NCI-H2227 (cell line): ENCODE measurements at regions not wholly inside any gene's neighbourhood (a gene's known extent, or its start where the extent isn't known, plus 50 kb on each side); places are given as distances from the start of the nearest gene placed in this dataset.

Source experiments
- DNase-seq: peaks from one replicate; lab custom pipeline; 2025; ENCODE audit not compliant: unreplicated experiment; lab: John Stamatoyannopoulos, UW

- DNase-seq: no peak
Observed at GRCh38 chr13:106433066-106433465, 102.4 kb downstream of the EFNB2 start.

- no peak for DNase-seq
Observed at GRCh38 chr13:106432636-106433035, 102.8 kb downstream of the EFNB2 start.

DNA sequence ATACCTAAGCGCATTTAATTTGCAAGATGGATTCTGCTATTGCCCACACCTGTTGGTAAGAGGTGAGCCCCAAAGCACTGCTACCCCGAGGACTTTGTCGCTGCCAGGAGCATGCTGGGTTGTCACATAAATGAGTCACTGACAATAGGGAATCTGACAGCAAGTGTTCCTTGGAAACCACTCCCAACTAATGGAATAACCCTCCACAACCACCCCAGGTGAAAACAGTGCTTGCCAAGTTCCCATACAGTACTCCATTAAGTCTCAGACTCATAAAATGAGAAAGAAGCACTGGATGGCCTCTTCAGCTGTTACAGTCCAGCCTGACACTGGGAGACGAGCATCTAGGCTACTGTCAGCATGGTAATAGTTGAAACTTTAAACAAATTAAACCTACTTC, 108.6 kb downstream of the EFNB2 start:
- no peak for DNase-seq

DNA sequence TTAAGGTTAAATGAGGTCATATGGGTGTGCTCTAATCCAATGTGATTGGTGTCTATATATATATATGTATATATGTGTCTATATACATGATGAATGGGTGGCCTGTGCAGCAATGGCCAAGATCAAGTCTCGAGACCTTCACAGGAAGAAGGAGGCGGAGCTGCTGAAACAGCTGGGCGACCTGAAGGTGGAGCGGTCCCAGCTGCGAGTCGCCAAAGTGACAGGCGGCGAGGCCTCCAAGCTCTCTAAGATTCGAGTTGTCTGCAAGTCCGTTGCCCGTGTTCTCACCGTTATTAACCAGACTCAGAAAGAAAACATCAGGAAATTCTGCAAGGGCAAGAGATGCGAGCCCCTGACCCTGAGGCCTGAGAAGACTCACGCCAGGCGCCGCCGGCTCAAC, 109.8 kb downstream of the EFNB2 start:
- no peak for DNase-seq

GRCh38 chr13:106424805-106425204, 110.7 kb downstream of the EFNB2 start:
- DNase-seq: no peak

GRCh38 chr13:106423530-106423929, 111.9 kb downstream of the EFNB2 start:
- DNase-seq: no peak

DNA sequence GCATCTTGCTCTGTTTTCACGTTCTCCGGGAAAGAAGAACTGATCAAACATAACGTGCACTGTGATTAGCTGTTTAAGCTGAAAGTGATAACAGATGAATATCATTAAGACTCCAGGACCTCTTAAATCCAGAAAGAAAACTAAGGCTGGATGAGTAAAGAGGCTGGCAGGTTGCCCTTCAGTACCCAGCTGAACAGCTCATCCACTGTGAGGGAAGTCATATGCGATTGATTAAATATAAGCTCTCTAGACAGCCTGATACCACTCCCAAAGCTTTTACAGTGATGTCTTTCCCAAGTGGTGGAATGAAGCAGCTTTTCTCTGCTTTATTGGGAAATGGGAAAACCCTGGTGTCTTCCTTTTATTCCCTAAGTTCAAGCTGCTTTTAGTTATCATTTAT, 116.9 kb downstream of the EFNB2 start:
- no peak for DNase-seq

DNA sequence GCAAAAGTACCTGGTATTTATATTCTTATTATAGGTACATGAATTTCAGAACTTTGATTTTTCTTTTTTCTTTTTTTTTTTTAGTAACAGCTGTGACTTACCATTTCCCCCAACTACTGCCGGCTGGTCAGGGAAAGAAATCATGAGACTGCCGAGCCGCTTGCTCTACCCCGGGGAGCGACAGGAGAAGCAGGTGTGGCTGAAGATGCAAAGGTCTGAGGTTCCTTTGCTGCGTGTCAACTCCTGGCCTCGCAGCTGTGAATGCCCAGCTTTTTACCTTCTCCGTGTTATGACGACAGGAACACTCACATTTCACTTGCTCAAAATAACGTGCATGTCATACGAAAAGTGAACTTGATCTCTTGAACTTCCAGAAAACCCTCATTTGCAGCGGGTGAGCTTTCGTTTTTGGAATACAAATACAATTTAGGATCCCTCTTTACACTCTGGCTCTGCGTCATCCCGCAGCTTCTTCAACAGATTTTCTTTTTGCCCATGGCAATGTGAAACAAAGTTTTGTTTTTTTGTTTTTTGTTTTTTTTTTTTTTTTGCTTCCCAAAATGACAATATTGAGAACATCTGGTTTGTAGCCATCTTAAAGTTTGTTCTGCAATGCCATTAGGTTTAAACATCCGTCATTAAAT, 117.9 kb downstream of the EFNB2 start:
- DNase-seq: no peak

GRCh38 chr13:106416645-106417044, 118.8 kb downstream of the EFNB2 start:
- no peak for DNase-seq

DNA sequence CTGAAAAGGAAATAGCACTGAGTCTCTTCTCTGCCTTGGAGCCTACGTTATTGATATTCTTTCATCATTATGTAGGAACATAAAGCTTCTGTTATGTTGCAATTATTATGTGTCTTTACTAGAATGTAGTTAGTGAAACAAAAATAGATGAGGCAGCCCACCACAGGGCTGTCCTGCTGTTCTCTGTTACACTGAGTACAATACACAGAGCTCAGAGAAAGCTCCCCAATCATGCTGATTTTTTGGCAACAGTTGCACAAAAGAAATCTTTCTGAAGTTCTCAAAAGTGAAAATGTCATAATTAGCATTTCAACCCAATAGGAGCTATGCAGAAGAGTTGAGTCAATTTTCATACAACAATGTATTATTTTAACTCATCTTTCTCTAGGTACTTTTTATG, 119.5 kb downstream of the EFNB2 start:
- no peak for DNase-seq

- DNase-seq: no peak
Observed at GRCh38 chr13:106415442-106415841, 120.0 kb downstream of the EFNB2 start.

- DNase-seq: no peak
Observed at GRCh38 chr13:106407338-106407737, 128.1 kb downstream of the EFNB2 start.

GRCh38 chr13:106405731-106406130, 129.7 kb downstream of the EFNB2 start:
- no peak for DNase-seq

- no peak for DNase-seq
Observed at GRCh38 chr13:106403280-106403679, 132.2 kb downstream of the EFNB2 start.

DNA sequence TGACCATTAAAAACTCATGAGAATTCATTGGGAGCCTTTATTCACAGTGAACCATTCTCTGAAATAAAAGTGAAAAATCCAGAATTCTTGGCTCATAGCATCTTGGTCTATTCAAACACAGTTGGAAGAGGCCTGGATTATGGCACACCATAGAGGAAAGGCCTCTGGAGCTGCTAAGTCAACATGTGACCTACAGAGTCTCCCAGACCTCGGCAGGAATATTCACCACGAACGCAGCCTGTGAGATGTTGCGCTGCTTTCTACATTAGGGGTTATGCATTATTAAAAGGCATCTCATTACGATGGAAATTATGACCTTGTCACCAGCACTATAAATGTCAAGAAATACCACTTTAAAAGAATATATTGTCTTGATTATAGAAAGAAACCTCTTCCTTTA, 132.6 kb downstream of the EFNB2 start:
- DNase-seq: no peak

DNA sequence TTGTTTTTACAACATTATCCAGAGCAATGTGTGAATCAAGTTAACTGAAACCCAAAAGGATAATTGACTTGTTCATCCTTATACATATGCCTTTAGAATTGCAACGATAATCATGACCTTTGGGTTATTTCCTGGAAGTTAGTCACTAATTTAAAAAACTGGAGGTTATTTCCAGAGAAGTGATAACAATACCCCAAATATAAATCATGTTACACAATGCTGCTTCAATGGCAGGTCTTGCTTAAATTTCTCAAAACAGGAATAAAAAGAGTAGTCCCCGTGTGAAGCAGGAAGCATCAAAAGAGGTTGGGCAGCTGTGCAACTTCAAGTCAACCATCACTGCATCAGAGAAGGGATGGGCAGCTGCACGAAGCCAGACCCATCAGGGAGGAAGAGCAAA, 134.4 kb downstream of the EFNB2 start:
- no peak for DNase-seq

GRCh38 chr13:106400289-106400688, 135.2 kb downstream of the EFNB2 start:
- no peak for DNase-seq

DNA sequence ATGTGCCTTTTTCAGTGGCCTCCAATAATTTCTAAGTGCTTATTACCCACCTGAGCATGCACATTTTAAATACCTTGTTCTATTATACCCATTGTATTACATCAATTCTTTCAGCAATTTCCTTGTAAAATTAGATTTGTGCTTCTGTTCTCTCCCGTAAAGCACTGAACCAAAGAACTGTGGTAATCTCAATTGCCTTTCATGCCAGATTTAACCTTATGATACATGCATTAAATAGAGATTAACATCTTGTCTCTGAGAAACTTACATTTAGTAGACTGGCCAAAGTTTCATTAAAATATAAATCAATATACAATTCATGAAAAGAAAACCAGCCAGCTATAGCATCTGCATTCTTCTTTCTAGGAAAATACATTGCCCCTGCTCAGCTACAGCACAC, 137.2 kb downstream of the EFNB2 start:
- DNase-seq: no peak

DNA sequence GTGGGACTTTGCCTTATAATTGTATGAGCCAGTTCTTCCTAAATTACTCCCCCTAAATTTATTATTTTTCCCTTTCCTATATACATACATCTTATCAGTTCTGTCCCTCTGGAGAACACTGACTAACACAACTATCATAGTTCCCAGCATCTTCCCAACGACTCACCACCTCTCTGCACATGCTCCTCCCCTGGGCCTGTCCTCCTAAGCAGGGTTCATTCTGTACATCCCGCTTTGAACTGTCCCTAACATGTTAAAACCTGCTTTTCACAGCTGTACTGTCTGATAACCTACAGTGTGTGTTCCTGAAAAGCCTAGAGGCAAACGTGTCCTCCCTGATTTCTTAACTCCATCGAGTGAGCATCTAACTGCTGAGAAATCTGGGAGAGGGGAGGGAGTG, 141.7 kb downstream of the EFNB2 start:
- no peak for DNase-seq

GRCh38 chr13:106391681-106392080, 143.8 kb downstream of the EFNB2 start:
- no peak for DNase-seq

DNA sequence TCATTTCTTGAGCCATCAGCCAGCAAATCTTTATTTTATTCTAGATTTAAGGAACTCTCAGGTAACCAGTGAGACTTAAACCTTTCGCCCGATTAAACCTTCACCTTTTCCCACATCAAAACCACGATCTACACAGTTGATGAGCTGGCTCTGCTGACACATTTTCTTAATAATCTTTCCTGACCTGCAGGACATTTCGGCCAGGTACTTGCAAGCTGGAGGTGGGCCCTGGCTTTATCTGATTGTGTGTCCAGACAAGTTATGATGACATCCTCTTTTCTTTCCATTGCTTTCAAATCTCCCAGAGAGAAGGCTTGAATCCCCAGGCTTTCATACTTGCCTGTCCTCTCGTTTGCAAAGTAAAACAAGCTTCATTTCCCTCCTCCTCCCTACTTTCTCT, 144.2 kb downstream of the EFNB2 start:
- no peak for DNase-seq

GRCh38 chr13:106390367-106390766, 145.1 kb downstream of the EFNB2 start:
- DNase-seq: no peak

DNA sequence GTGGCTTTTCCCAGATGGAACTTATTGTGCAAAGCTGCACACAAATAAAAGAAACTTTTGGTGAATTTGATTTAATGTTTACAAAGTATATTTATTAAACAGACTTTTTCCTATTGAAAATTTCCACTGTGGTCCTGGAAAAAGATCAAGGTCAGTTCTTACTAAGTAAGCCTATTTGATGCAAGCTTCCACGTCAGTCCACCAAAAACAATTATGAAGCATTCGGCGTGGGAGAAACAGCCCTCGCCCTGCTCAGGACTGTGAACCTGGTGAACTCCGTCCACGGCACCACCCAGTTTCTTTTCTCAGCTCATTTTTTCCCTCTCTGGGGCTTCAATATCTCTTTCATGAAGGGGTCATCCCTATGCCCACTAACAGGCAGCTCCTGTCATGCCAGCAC, 149.8 kb downstream of the EFNB2 start:
- DNase-seq: no peak

- no peak for DNase-seq
Observed at GRCh38 chr13:106384516-106384915, 150.9 kb downstream of the EFNB2 start.
